ENCODE measurements at regions not wholly inside any gene's neighbourhood (a gene's known extent, or its start where the extent isn't known, plus 50 kb on each side); places are given as distances from the start of the nearest gene placed in this dataset.

DNA sequence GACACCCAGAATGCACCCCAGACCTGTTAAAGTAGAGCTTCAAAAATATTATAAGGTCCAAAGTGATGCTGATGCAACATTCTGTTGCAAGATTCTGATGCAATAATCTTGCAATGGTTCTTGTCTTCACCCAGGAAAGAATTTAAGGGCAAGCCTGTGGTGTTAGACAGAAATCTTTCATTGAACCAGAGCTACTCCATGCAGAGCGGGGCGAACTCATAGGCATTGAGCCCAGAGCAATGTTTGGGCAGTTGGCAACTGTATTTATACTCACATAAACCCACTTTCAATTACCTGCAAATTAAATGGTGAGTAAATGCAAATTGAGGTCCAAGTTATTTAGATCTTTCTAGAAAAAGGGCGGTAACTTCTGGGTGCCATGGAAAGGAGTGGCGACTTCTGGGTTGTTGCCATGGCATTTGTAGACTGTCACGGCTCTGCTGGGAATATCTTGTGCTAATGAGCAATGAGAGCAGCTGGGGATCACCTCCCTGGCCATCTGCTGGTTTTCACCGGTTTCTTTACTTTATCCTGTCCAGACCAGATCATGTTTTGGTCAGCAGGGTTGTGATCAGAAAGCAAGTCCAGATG, 163.4 kb downstream of the ICE1 start:
- no peak for DNase-seq (ENCODE audit: low spot score)
- H3K4me1 Mint-ChIP-seq (ENCODE audit: low read depth), result no peaks in the 10 kb centered on the region
- peaks cover 2% of the 10 kb centered on the region for H3K9me3 Mint-ChIP-seq (ENCODE audit: low read depth)
- H3K36me3 Mint-ChIP-seq (ENCODE audit: low read depth), result no peaks in the 10 kb centered on the region
- no peak overlapping the region for H3K4me3 Mint-ChIP-seq (ENCODE audit: unreplicated experiment)
- H3K27ac Mint-ChIP-seq (ENCODE audit: unreplicated experiment), result no peak overlapping the region
- no peaks in the 10 kb centered on the region for H3K27me3 Mint-ChIP-seq (ENCODE audit: low read depth)
- TF ChIP-seq, protein P1, sequence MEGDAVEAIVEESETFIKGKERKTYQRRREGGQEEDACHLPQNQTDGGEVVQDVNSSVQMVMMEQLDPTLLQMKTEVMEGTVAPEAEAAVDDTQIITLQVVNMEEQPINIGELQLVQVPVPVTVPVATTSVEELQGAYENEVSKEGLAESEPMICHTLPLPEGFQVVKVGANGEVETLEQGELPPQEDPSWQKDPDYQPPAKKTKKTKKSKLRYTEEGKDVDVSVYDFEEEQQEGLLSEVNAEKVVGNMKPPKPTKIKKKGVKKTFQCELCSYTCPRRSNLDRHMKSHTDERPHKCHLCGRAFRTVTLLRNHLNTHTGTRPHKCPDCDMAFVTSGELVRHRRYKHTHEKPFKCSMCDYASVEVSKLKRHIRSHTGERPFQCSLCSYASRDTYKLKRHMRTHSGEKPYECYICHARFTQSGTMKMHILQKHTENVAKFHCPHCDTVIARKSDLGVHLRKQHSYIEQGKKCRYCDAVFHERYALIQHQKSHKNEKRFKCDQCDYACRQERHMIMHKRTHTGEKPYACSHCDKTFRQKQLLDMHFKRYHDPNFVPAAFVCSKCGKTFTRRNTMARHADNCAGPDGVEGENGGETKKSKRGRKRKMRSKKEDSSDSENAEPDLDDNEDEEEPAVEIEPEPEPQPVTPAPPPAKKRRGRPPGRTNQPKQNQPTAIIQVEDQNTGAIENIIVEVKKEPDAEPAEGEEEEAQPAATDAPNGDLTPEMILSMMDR (IDR thresholded peaks at IDR 0.05), result no peak

GRCh38 chr5:5584751-5585150, 162.3 kb downstream of the ICE1 start:
- peaks cover 5% of the 10 kb centered on the region for H3K9me3 Mint-ChIP-seq (ENCODE audit: low read depth)
- no peaks in the 10 kb centered on the region for H3K36me3 Mint-ChIP-seq (ENCODE audit: low read depth)
- no peaks in the 10 kb centered on the region for H3K27me3 Mint-ChIP-seq (ENCODE audit: low read depth)
- no peak overlapping the region for H3K27ac Mint-ChIP-seq (ENCODE audit: unreplicated experiment)
- H3K4me3 Mint-ChIP-seq (ENCODE audit: unreplicated experiment), result no peak overlapping the region
- no peaks in the 10 kb centered on the region for H3K4me1 Mint-ChIP-seq (ENCODE audit: low read depth)
- TF ChIP-seq, protein P1 (IDR thresholded peaks at IDR 0.05), result no peak
- DNase-seq (ENCODE audit: low spot score), result no peak

GRCh38 chr5:5584236-5584745, 161.8 kb downstream of the ICE1 start:
- H3K27ac Mint-ChIP-seq (ENCODE audit: unreplicated experiment), result no peak overlapping the region
- no peaks in the 10 kb centered on the region for H3K27me3 Mint-ChIP-seq (ENCODE audit: low read depth)
- H3K4me1 Mint-ChIP-seq (ENCODE audit: low read depth), result no peaks in the 10 kb centered on the region
- peaks cover 5% of the 10 kb centered on the region for H3K9me3 Mint-ChIP-seq (ENCODE audit: low read depth)
- H3K4me3 Mint-ChIP-seq (ENCODE audit: unreplicated experiment), result no peak overlapping the region
- TF ChIP-seq, protein P1 (IDR thresholded peaks at IDR 0.05), result no peak
- DNase-seq (ENCODE audit: low spot score), result no peak
- no peaks in the 10 kb centered on the region for H3K36me3 Mint-ChIP-seq (ENCODE audit: low read depth)

DNA sequence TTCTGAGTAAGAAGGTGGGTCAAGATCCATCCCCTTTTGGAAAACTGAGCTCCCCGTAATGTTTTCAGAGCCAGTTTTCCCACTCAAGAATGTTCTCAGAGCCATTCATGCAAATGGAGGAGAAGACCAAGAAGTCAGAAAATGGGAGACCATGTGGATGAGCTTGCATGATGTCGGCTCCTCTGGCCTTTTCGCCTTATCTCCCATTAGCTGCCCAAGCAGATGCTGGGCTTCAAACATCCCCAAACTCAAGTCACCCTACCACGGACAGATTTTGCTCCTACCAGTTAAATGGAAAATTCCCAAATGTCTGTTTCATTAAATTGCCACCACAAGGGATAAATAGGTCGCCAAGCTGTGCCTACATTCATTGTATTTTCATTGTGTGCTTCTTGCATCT, 161.4 kb downstream of the ICE1 start:
- Mint-ChIP-seq H3K4me1 (ENCODE audit: low read depth) (no peaks in the 10 kb centered on the region), H3K4me3 (ENCODE audit: unreplicated experiment) (no peak overlapping the region), H3K36me3 (ENCODE audit: low read depth) (no peaks in the 10 kb centered on the region), H3K9me3 (ENCODE audit: low read depth) (peaks cover 5% of the 10 kb centered on the region), H3K27ac (ENCODE audit: unreplicated experiment) (no peak overlapping the region), H3K27me3 (ENCODE audit: low read depth) (no peaks in the 10 kb centered on the region)
- TF ChIP-seq, protein P1 (IDR thresholded peaks at IDR 0.05), result no peak
- no peak for DNase-seq (ENCODE audit: low spot score)

DNA sequence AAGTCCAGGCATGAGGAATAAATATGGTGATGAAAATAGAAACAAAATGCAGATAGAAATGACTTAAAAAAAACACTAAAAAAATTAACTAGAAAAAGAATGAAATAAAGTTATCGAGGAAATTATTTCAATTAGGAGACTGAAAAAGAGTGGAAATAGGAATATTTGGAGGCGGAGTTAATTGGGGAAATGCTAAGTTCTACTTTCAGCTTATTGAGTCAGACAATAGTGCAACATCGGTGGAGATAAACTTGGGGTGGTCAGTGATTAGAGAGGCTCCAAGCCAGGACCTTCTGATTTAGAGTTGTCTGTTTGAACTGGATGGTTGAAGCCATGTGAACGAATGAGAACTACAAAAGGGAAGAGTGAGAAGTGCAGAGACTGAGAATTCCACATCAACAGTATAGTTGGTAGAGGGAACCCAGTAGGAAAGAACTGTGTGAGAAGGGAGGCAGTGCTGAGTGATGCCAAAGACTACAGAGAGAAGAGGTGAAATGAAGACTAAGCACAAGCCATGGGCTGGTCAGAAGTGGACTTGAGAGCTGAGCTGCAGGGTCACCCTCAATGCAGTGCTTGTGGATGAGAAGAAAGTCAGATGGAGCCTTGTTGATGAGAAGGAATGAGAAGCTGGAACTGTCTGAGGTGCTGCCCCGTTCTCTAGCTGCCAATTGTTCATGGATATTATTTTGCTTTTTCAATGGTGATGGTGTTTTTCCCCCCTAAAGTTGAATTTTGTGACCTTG, 160.7 kb downstream of the ICE1 start:
- no peaks in the 10 kb centered on the region for H3K36me3 Mint-ChIP-seq (ENCODE audit: low read depth)
- H3K9me3 Mint-ChIP-seq (ENCODE audit: low read depth), result peaks cover 4% of the 10 kb centered on the region
- no peaks in the 10 kb centered on the region for H3K4me1 Mint-ChIP-seq (ENCODE audit: low read depth)
- TF ChIP-seq, protein P1 (IDR thresholded peaks at IDR 0.05), result no peak
- H3K27ac Mint-ChIP-seq (ENCODE audit: unreplicated experiment), result no peak overlapping the region
- no peak overlapping the region for H3K4me3 Mint-ChIP-seq (ENCODE audit: unreplicated experiment)
- no peak for DNase-seq (ENCODE audit: low spot score)
- H3K27me3 Mint-ChIP-seq (ENCODE audit: low read depth), result no peaks in the 10 kb centered on the region

Data from chondrocyte (in vitro differentiated cells).